NCI-H2081 (cell line): ENCODE measurements at regions not wholly inside any gene's neighbourhood (a gene's known extent, or its start where the extent isn't known, plus 50 kb on each side); places are given as distances from the start of the nearest gene placed in this dataset.

Experiments
- DNase-seq, 2 experiments: peaks; one replicate each; lab custom pipeline; 2025; lab: John Stamatoyannopoulos, UW

- no peak for DNase-seq
These were observed 67.6 kb downstream of the NMUR2 start for GRCh38 chr5:152337484-152337883.

- DNase-seq = no peak
These were observed 69.6 kb downstream of the NMUR2 start for GRCh38 chr5:152335461-152335860.

DNA sequence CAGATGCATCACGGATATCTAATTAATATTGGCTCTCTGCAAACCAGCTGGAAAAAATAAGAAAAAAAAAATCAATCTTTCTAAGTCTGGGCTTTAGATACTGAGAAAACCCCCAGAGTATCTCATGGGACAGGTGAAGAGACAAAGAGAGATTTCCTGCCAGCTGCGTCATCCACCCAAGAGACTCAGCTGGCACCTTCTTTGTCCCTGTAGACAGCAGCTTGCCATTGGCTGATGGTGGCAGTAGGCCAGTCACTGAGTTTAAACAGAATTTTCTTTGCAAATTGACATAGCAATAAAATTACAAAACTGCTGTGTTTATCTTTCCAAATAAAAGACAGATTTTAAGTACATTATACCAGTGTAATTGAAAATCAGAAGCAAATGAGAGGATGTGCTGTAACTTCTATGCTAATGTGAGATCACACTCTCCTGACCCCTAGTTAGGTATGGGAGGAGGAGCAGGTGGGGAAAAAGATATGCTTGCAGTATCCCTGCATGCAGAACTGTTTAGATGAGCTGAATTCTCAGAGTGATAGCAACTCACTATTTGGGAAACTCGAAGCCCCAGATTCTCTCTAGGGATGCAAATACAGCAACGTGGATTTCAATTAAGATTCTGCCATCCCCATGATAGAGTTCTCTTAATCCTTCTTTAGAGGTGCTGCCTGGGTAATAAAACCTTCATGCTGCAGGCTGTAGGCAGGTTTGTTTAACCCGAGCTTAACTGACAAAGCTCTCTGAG is 72.2 kb downstream of the NMUR2 start:
- peak; percentile 73 to 94 for DNase-seq

DNA sequence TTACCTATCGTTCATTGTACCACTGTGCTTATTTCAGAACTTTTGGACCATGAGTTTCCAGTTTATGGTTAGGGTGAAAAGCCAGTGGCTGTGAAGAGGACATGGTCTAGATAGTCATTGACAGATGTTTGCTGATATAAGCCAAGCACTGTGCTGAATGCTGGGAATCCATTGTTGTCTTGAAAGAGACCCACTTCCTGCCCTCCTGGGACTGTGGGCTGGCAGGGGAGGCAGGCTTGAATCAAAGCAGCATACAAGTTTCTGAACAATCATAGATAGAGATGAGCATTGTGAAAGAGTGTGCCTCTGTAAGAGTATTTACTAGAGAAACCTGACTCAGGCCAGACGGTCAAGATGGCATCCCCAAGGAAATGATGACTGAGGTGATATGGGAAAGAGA is 73.4 kb downstream of the NMUR2 start:
- DNase-seq = no peak

GRCh38 chr5:152331006-152331405 is 74.1 kb downstream of the NMUR2 start:
- no peak for DNase-seq

DNA sequence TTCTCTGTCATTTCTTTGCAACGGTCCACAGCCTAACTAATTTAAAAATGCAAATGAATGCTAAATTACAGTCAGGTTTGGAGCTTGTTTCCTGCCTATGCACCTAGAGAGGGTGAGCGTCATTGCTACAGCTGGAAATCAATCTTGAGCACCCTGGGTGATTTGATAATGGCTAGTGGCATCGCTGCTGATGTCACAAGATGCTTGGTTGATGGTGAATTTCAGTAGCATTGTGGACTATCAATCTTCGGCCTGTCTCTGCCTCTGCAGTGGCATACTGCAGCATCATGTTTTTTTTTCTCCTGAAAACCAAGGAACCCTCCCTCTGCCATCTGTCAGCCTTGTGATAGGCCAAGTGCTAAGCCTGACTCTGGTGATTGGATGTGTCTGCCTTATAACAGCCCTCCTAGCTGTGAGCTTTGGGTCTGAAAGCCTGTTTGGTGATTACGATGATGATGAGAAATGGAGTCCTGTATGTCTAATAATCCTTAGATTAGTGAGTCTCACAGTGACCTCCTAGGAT is 75.3 kb downstream of the NMUR2 start:
- DNase-seq = peak in 1 of 2 experiments; percentile 3

GRCh38 chr5:152329207-152329606 is 75.9 kb downstream of the NMUR2 start:
- DNase-seq = peak in 1 of 2 experiments; percentile 49

DNA sequence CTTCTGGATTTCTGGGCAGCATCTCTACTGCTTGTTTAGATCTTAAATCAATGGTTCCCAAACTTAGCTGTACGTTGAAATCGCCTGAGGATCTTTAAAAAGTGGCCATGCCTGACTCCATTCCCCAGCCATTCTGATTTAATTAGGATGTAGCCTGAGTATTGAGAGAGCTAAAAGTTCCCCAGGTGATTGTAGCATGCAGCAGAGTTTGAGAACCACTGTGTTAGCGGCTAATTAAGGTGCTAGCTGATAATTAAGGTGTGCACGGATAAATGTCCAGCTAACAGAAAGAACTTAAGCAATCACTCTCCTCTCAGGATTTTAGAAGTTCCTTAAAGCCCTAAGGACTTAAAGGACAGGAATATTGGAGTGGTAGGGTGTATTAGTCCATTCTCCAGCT is 89.1 kb downstream of the NMUR2 start:
- DNase-seq = no peak

DNA sequence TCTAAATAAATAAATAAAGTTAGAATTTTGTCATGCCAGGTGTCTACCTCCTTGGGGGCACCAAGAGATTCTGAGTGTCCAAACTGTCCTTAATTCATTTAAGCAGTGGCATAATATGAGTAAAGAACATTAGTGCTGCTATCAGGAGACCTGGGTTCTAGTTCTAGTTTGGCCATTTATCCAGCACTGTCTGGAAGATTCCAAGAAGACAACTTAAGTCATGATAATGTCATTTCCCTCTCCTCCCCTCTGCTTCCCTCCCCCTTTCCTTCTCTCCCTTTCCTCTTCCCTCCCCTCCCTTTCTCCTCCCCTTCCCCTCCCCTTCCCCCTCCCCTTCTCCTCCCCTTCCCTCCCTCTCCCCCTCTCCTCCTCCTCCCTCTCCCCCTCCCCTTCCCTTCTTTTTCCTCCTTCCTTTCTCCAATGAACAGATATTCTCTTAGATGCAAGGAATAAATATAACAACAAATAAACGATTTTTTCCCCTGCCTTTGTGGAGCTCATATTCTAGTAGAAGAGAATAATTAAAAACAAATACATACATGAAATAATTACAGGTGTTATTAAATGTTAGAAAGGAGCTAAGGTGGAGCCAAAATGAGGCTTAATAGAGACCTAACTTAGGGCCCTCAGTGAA is 90.8 kb downstream of the NMUR2 start:
- no peak for DNase-seq

DNA sequence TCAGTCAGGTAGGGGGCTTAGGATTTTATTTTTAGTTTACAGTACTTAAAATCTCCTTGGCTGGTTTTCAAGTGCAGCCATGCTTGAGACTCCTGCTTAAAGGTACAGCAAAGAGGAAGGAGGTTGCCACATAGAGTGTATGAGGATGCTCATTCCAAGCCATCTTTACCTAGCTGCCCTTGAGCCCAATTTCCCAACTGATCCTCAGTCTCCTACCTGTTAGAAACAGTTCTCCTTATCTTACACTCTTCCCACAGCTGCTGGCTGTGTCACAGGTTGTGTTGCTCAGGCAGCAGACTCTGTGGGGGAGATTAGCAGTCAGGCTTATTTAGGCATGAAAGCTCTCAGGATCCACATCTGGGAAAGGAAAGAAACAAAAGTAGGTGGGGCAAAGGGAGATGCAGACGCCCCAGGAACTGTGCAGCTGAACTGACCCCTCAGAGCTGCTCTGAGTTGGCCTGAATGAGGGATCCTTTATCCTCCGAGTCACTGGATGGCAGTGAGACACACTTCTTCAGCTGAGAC is 95.1 kb downstream of the NMUR2 start:
- no peak for DNase-seq

DNA sequence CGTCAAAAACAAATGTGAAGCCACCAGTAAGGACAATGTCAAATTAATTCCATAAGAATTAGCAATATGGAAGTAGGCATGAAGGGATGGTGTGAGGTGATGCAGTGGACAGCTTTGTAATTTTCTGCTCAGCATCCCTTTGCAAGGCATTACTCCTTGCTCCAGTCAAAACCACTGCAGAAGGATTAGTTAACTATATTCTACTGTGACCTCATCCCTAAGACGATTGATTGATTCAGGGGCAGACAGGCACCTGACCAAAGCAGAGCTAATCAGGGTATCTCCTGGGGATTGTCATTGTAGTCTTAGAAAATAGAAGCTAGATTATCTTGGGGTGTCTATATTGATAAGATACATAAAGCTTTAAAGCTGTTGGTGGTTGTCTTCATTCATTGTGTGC is 98.7 kb downstream of the NMUR2 start:
- DNase-seq = no peak

GRCh38 chr5:152305525-152305924 is 99.6 kb downstream of the NMUR2 start:
- no peak for DNase-seq

DNA sequence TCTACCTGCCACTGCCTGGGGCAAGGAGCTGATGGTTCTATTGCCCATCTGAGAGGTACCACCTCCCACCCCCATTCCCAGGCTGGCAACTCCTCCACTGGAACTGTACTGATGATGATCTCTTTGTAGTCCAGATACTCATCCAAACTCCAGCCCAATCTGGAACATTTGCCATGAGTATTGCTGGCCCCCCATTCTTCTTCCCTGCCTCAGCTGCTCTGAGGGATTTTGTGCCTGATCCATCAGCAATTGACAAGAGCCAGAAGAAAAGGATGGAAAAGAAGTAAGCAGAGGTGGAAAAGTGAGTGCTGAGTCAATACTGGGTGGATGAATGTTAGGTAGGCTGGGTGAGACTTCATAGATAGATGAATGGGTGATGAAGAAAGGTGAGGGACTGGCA is 101.2 kb downstream of the NMUR2 start:
- no peak for DNase-seq

- DNase-seq = no peak
These were observed 107.2 kb downstream of the NMUR2 start for GRCh38 chr5:152297866-152298265.

DNA sequence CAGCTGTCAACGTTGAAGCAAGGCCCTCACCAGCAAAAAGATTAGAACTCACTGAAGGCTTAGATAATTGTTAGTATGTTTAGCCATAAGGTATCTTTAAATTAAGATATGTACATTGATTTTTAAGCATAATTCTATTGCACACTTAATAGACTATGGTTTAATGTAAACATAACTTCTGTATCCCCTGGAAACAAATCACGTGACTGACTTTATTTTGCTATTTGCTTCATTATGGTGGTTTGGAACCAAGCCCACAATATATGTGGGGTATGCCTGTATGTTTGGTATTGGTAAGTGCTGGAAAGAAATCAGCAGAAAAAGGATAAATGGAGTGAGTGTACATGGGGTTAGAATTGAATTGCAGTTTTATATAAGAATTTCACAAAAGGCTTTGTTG is 111.9 kb downstream of the NMUR2 start:
- DNase-seq = no peak

DNA sequence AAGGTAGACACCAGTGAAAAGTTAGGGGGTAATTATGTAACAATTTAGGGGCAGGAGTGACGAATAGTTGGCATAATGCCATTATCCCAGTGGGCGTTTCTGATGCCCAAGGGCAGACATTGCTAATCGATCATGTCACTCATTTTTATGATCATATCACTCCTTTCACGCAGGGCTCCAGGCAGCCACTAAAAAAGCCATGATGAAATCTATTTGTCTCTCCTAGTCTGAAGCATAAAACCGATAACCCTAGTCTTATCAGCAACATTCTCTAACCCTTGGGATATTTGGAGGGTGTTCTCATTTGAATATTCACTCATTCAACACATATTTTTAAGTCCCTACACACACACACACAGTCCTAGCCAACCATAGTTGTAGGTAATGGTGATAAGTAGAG is 114.9 kb downstream of the NMUR2 start:
- DNase-seq = no peak

DNA sequence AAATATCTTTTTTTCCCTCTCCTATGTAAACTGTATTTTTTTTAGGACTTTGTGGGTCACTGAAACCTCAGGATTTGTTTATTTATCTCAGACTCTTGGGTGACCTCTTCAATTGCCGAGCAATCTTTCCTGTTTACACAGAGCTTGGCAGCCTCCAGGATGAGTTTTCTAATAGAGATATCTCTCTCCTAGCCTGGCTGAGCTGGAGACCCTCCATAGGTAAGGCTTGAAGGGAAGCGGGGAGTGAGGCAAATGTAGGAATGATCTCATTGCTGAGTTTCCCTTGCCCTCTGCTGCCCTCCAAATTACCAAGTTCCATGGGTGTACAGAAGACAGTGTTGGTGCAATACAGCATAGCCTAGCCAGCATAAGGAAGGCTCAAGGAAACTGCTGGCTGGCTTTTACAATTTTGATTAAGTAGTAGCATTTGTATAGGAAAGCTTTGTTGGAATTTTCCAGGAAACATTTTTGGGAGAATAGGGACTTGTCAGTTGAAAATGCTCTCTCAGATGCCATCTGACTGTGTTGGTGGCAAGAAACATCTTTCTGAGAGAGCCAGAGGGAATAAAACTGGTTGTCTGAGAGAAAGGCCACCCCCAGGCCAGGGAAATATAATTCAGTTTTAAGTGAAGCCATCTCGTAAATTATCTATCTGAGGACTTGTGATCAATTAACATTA is 116.0 kb downstream of the NMUR2 start:
- DNase-seq = no peak

DNA sequence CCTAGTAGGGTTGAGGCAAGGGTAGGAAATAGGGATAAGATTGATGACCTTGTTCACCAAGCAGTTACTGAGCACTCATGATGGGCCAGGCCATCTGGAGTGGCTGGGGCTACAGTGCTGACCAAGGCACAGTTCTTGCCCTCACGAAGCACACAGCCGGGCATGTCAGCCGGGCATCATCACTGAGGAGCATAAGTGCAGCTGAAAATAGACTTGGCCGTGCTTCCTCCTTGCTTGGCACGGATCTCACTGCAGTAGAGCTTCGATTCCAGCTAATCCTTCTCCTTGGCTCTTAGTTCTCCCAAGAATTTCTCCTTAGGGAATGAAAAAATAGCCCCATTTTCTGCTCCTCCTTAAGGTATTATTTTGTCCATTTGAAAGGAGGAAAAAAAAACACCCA is 116.6 kb downstream of the NMUR2 start:
- no peak for DNase-seq

DNA sequence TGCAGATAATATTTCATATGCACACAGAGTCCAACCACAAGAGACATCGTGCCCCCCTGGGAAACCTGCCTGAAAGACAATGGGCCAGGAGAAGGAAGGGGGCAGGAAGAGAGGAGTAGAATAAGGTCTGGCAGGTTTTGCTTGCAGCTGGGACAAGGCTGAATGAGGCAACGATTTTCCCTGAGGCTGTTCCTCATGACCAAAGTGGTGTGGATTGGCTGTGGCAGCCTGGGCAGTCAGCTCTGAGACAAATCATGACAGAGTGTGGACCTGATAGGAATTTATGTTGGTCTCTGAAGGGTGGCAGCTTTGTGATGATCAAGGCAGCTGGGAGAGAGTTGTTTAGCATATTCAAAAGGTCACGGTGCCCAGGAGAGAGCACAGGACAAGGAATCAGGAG is 119.3 kb downstream of the NMUR2 start:
- no peak for DNase-seq

DNA sequence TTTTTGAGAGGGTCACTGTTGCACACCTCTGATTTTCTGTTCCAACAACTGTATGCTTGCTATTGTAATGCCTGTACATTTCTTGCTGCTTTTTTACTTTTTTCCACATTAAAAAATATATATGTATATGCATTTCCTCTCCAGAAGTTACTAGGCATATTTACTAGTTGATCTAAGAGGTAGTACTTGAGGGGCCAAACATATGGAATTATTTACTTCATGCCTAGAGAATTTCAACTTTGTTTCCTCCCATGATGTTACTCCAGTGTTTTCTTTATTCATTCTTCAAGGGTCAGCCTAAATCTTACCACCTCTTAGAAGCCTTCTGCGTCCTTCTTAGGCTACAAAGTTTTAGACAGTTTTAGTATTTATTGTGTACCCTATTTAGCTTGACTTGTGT is 122.7 kb downstream of the NMUR2 start:
- no peak for DNase-seq

DNA sequence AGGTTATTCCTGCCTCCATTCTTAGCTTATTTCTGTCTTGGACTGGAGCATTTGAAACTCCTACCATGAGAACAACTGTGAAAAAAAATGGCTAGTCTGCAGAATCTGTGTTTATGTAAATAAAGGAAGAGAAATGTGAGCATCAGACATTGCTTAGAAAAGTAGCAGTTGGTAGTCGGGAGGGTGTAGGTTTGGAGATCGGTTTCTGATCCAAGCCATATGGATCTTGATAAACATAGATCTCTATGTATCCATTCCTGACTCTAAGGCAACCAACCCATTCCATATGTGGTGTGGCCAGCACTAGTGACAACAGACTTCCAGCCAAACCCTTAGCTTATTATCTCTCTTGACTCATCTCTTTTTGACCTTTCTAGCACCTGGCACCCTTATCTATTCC is 127.1 kb downstream of the NMUR2 start:
- no peak for DNase-seq

GRCh38 chr5:152274224-152274623 is 130.9 kb downstream of the NMUR2 start:
- peak in 1 of 2 experiments; percentile 5 for DNase-seq

DNA sequence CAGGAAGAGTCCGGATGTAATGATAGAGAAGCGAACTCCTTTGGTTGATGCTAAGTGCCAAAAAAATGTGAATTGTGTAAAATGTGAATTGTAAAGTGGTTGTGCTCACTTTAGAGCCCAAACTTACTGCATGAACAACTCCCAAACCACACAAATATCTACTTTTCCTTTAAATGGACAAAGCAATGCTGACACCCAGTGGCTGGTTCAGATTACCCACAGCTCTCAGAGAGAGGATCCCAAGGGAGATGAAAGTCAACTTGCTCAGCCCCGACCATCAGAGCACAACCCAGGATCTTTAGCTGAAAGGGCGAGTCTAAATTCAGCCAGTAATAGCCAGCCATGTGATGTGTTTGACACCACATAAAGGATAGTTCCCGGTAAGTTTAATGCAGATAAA is 133.7 kb downstream of the NMUR2 start:
- DNase-seq = peak; percentile 13 to 35
